Stimulated activated CD4-positive, alpha-beta T cell treated with anti-CD3 and anti-CD28 coated beads, TNF-alpha, amount 100 ng/mL, for 48 hours (primary cell): ENCODE measurements at regions not wholly inside any gene's neighbourhood (a gene's known extent, or its start where the extent isn't known, plus 50 kb on each side); places are given as distances from the start of the nearest gene placed in this dataset.
"Not testable (repeated sequence)": the region's sequence is repeated elsewhere in the genome, so short reads cannot be mapped to it uniquely, and the experiment has no call there.

Experiments
- DNase-seq, 3 donors: peaks; one replicate each; pipeline ENCODE4 v3.0.0-alpha.2; 2020; ENCODE audit warnings: low read depth in 3 of 3

- DNase-seq = no peak
These were observed 188.3 kb downstream of the OLFM1 start for GRCh38 chr9:135275571-135276289.

- DNase-seq = no peak
These were observed 190.0 kb downstream of the OLFM1 start for GRCh38 chr9:135277219-135278201.

GRCh38 chr9:135278586-135278985 is 191.1 kb downstream of the OLFM1 start:
- no peak for DNase-seq

- no peak for DNase-seq
These were observed 191.9 kb downstream of the OLFM1 start for GRCh38 chr9:135279385-135279784.

GRCh38 chr9:135279834-135280393 is 192.4 kb downstream of the OLFM1 start:
- no peak for DNase-seq

- no peak for DNase-seq
These were observed 193.2 kb downstream of the OLFM1 start for GRCh38 chr9:135280666-135281065.

- no peak for DNase-seq
These were observed 193.7 kb downstream of the OLFM1 start for GRCh38 chr9:135281151-135281550.

GRCh38 chr9:135281791-135282737 is 194.6 kb downstream of the OLFM1 start:
- no peak for DNase-seq

- no peak for DNase-seq
These were observed 195.3 kb downstream of the OLFM1 start for GRCh38 chr9:135282808-135283207.

GRCh38 chr9:135283671-135284070 is 195.9 kb upstream of the PPP1R26 start:
- no peak for DNase-seq

- DNase-seq = no peak
These were observed 195.0 kb upstream of the PPP1R26 start for GRCh38 chr9:135284386-135285134.

GRCh38 chr9:135286187-135286925 is 193.2 kb upstream of the PPP1R26 start:
- not testable (repeated sequence) for DNase-seq

- no peak for DNase-seq
These were observed 192.6 kb upstream of the PPP1R26 start for GRCh38 chr9:135286961-135287360.

- no peak for DNase-seq
These were observed 192.0 kb upstream of the PPP1R26 start for GRCh38 chr9:135287627-135288026.

GRCh38 chr9:135288054-135288453 is 191.5 kb upstream of the PPP1R26 start:
- no peak for DNase-seq

- no peak for DNase-seq
These were observed 190.5 kb upstream of the PPP1R26 start for GRCh38 chr9:135289081-135289491.

GRCh38 chr9:135290086-135290485 is 189.5 kb upstream of the PPP1R26 start:
- DNase-seq = no peak

GRCh38 chr9:135290566-135290965 is 189.0 kb upstream of the PPP1R26 start:
- DNase-seq = no peak

- no peak for DNase-seq
These were observed 188.4 kb upstream of the PPP1R26 start for GRCh38 chr9:135291165-135291564.

GRCh38 chr9:135294836-135295235 is 184.7 kb upstream of the PPP1R26 start:
- DNase-seq = no peak
